AG04450 (cell line): ENCODE measurements at regions not wholly inside any gene's neighbourhood (a gene's known extent, or its start where the extent isn't known, plus 50 kb on each side); places are given as distances from the start of the nearest gene placed in this dataset.

ENCODE experiments used
- CTCF ChIA-PET: fragments of 300-600, 350-600 bp; formaldehyde crosslinking; extraction: SDS; loops from one replicate; lab custom pipeline; 2022; ENCODE audit warnings: antibody characterized with exemption, inconsistent platforms; lab: Charles Lee
- POLR2A ChIA-PET: fragments of 350-600 bp; formaldehyde crosslinking; extraction: SDS; loops from one replicate; lab custom pipeline; 2021; ENCODE audit warnings: antibody characterized with exemption, inconsistent platforms; lab: Yijun Ruan, JAX
- DNase-seq: peaks from one replicate; pipeline ENCODE4 v3.0.0-alpha.2; 2011; ENCODE audit warnings: low read depth, low spot score
- H3K27ac ChIP-seq: one replicate; pipeline ENCODE4 v1.5.1; 2012; ENCODE audit warnings: low read depth, low read length, control low read depth
- H3K27me3 ChIP-seq: one replicate; pipeline ENCODE4 v1.6.0; 2012; ENCODE audit warnings: low read length; ENCODE audit not compliant: control insufficient read depth, insufficient read depth
- H3K4me3 ChIP-seq: 2 replicates; pipeline ENCODE4 v1.5.1; 2011; ENCODE audit warnings: mild to moderate bottlenecking, low read depth, low read length, control low read depth
- H3K9me3 ChIP-seq: 2 replicates; pipeline ENCODE4 v1.5.1; 2012; ENCODE audit warnings: low read length; ENCODE audit not compliant: control insufficient read depth, insufficient read depth
- TF ChIP-seq, protein P1 (sequence below): IDR thresholded peaks from 2 replicates; pipeline ENCODE4 v1.5.1; 2011; ENCODE audit warnings: low read depth, low read length, control low read depth, inconsistent platforms

- Histone ChIP-seq H3K27me3 (no peaks in the 10 kb centered on the region), H3K27ac (no peak overlapping the region), H3K9me3 (no peaks in the 10 kb centered on the region), H3K4me3 (no peak overlapping the region)
- no peak for DNase-seq
- TF ChIP-seq, protein P1, sequence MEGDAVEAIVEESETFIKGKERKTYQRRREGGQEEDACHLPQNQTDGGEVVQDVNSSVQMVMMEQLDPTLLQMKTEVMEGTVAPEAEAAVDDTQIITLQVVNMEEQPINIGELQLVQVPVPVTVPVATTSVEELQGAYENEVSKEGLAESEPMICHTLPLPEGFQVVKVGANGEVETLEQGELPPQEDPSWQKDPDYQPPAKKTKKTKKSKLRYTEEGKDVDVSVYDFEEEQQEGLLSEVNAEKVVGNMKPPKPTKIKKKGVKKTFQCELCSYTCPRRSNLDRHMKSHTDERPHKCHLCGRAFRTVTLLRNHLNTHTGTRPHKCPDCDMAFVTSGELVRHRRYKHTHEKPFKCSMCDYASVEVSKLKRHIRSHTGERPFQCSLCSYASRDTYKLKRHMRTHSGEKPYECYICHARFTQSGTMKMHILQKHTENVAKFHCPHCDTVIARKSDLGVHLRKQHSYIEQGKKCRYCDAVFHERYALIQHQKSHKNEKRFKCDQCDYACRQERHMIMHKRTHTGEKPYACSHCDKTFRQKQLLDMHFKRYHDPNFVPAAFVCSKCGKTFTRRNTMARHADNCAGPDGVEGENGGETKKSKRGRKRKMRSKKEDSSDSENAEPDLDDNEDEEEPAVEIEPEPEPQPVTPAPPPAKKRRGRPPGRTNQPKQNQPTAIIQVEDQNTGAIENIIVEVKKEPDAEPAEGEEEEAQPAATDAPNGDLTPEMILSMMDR: no peak
- ChIA-PET POLR2A (no interaction called here), CTCF (no interaction called here)
Observed at GRCh38 chr6:147653631-147654030, 145.1 kb downstream of the SAMD5 start.

DNA sequence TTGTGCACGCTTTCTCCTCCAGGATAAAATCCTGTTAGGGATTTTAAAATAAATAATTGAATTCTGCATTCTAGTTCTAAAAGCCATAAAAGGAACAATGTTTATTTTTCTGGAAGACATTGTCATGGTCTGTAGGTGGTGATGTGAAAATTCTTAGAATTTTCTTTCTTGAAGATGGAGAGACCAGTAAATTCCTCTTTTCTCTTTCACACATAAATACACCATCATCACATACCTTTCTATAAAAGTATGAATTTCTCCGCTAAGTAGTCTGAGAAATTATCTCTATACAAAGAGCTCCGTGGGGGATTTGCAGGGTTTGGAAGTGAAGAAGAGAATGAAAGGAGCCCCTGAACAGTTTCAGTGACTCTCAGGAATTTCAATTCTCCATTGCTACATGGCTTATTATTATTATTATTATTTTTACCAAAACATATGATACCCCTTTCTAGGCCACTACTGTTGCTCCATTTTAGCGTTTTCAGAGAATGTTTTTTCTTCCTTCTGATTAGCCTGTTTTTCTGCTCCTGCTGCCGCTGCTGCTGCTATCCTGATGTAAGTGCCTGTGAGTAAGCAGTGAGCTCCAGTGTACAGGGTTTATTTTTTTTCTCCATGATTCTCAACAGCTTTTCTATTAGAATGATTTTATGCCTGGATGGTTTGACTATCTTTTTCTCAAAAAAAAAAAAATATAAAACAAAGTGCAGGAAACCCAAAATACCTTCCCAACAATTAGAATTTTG is 145.8 kb downstream of the SAMD5 start:
- Histone ChIP-seq H3K27me3 (no peaks in the 10 kb centered on the region), H3K27ac (no peak overlapping the region), H3K9me3 (no peaks in the 10 kb centered on the region), H3K4me3 (no peak overlapping the region)
- TF ChIP-seq, protein P1: no peak
- no peak for DNase-seq
- POLR2A ChIA-PET: no interaction called here
- CTCF ChIA-PET: no interaction called here

GRCh38 chr6:147660334-147661311 is 152.1 kb downstream of the SAMD5 start:
- TF ChIP-seq, protein P1: no peak
- no peak overlapping the region for H3K27ac ChIP-seq
- DNase-seq: no peak
- ChIA-PET CTCF (no interaction called here), POLR2A (no interaction called here)
- H3K27me3 ChIP-seq: no peaks in the 10 kb centered on the region
- H3K4me3 ChIP-seq: no peak overlapping the region
- no peaks in the 10 kb centered on the region for H3K9me3 ChIP-seq

DNA sequence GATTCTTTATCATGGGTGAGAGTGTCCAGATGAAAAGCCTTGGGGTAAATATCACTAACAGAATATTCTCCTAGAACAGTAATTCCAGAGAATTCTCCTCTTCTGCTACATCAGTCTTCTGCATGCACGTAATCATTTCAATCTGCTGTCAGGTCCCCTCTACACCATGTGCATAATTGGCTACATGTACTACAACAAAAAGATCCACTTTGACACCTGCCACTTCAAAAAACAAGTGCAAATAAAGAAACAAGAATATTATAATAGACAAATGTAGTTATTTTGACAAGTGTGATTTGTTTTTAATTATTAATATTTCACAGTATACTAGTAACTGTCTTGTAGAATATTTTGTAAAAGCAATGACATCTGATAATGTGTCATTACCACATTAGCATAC is 154.2 kb downstream of the SAMD5 start:
- Histone ChIP-seq H3K27me3 (no peaks in the 10 kb centered on the region), H3K9me3 (no peaks in the 10 kb centered on the region), H3K27ac (no peak overlapping the region), H3K4me3 (no peak overlapping the region)
- POLR2A ChIA-PET: no interaction called here
- CTCF ChIA-PET: no interaction called here
- TF ChIP-seq, protein P1: no peak
- no peak for DNase-seq

DNA sequence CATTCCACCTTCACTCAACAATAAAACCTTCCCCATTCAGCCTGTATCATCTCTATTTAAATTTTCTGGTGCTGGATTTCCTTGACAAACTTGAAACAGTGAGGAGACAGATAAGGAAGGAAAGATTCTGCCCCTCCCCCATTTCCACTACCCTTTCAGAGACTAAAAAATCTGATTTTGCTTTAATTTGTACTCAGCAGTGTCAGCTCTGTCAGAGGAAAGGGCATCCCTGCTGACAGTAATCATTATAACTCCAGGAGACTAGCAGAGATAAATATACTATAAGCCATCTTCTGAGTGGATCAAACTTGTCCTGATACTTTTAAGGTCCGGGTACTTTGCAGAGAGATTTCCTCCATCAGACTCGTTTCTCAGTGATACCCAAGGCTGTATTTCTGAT is 155.6 kb downstream of the SAMD5 start:
- ChIA-PET POLR2A (no interaction called here), CTCF (interaction anchor here (0.6 kb wide), 1 partner anchor 502 kb away, joined by 3 read pairs; no protein-coding TSS in a partner anchor)
- Histone ChIP-seq H3K27ac (no peak overlapping the region), H3K27me3 (no peaks in the 10 kb centered on the region), H3K9me3 (no peaks in the 10 kb centered on the region), H3K4me3 (no peak overlapping the region)
- TF ChIP-seq, protein P1: no peak
- DNase-seq: no peak
